ENCODE measurements at regions not wholly inside any gene's neighbourhood (a gene's known extent, or its start where the extent isn't known, plus 50 kb on each side); places are given as distances from the start of the nearest gene placed in this dataset.

DNA sequence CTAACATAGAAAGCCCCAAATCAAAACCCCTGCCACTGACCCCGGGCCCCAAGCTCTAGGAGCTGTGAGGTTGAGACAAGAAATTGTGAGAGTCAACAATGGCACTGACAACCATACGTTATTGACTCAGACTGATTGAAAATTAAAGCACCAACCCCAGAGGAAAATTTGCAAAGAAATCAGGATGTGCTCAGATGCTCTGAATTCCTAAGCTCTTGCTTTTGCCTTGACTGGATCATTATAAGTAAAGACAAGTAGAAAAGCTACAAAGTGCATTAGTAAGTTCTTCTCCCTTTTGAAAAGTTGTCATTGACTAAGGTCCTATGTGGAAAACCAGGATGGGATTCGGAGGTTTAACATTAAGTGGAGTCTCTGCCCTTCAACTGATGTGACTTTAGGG, 130.2 kb downstream of the SAMD9 start:
- DNase-seq = no peak
- H3K36me3 ChIP-seq (ENCODE audit: control insufficient read depth, insufficient read depth, low read length) = no peaks in the 10 kb centered on the region
- H3K27ac ChIP-seq (ENCODE audit: low read depth, low read length) = peak overlapping the region; percentile 13
- Mint-ChIP-seq H3K9me3 (peaks cover 1% of the 10 kb centered on the region), H3K27me3 (ENCODE audit: insufficient read depth) (no peaks in the 10 kb centered on the region), H3K36me3 (ENCODE audit: low read depth) (no peaks in the 10 kb centered on the region), H3K4me3 (no peak overlapping the region), H3K27ac (no peak overlapping the region), H3K4me1 (peaks cover 2% of the 10 kb centered on the region)
- peaks cover 18% of the 10 kb centered on the region for H3K9me3 ChIP-seq (ENCODE audit: control insufficient read depth, low read length)
- no peak overlapping the region for H3K9ac ChIP-seq (ENCODE audit: extremely low read depth, low read length, poor library complexity, severe bottlenecking)
- H3K4me3 ChIP-seq (ENCODE audit: low read length) = peak overlapping the region; percentile 1
- H3K27me3 ChIP-seq (ENCODE audit: control insufficient read depth, insufficient read depth, low read length, poor library complexity, severe bottlenecking) = no peaks in the 10 kb centered on the region
- TF ChIP-seq, protein P1, sequence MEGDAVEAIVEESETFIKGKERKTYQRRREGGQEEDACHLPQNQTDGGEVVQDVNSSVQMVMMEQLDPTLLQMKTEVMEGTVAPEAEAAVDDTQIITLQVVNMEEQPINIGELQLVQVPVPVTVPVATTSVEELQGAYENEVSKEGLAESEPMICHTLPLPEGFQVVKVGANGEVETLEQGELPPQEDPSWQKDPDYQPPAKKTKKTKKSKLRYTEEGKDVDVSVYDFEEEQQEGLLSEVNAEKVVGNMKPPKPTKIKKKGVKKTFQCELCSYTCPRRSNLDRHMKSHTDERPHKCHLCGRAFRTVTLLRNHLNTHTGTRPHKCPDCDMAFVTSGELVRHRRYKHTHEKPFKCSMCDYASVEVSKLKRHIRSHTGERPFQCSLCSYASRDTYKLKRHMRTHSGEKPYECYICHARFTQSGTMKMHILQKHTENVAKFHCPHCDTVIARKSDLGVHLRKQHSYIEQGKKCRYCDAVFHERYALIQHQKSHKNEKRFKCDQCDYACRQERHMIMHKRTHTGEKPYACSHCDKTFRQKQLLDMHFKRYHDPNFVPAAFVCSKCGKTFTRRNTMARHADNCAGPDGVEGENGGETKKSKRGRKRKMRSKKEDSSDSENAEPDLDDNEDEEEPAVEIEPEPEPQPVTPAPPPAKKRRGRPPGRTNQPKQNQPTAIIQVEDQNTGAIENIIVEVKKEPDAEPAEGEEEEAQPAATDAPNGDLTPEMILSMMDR (conservative IDR thresholded peaks at IDR 0.05) = no peak
- peaks cover 5% of the 10 kb centered on the region for H3K4me1 ChIP-seq (ENCODE audit: control insufficient read depth, insufficient read depth, low read length)
- 75 to 81% methylated on average over 3 of the region's 3 CpGs for WGBS, 2 experiments (ENCODE audit: insufficient coverage in 1 of 2, insufficient read length in 1 of 2)

DNA sequence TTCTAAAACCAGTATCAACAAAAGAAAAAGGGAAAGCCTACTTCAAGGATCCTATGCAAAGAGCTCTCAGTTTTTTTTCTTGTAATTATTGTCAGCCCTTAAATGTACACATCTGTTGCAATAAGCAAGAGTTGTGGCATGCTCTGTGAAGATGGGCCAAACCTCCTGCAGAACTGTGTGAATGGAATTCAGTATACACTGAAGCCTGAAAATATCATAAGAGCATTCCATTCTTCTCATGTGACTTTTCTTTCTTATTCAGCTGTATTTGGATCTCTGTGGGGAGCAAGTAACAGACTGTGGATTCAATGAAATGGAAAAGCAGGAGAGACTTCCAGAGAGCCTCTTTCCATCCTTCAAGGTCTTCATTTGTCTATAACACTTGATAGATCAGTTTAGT, 130.7 kb downstream of the SAMD9 start:
- peak overlapping the region; percentile 13 for H3K27ac ChIP-seq (ENCODE audit: low read depth, low read length)
- H3K27me3 ChIP-seq (ENCODE audit: control insufficient read depth, insufficient read depth, low read length, poor library complexity, severe bottlenecking) = no peaks in the 10 kb centered on the region
- Mint-ChIP-seq H3K27ac (no peak overlapping the region), H3K4me1 (peaks cover 2% of the 10 kb centered on the region), H3K36me3 (ENCODE audit: low read depth) (no peaks in the 10 kb centered on the region), H3K27me3 (ENCODE audit: insufficient read depth) (no peaks in the 10 kb centered on the region), H3K4me3 (no peak overlapping the region), H3K9me3 (peaks cover 1% of the 10 kb centered on the region)
- peaks cover 18% of the 10 kb centered on the region for H3K9me3 ChIP-seq (ENCODE audit: control insufficient read depth, low read length)
- no peak overlapping the region for H3K9ac ChIP-seq (ENCODE audit: extremely low read depth, low read length, poor library complexity, severe bottlenecking)
- peaks cover 5% of the 10 kb centered on the region for H3K4me1 ChIP-seq (ENCODE audit: control insufficient read depth, insufficient read depth, low read length)
- H3K36me3 ChIP-seq (ENCODE audit: control insufficient read depth, insufficient read depth, low read length) = no peaks in the 10 kb centered on the region
- DNase-seq = no peak
- TF ChIP-seq, protein P1 (conservative IDR thresholded peaks at IDR 0.05) = no peak
- peak overlapping the region; percentile 1 for H3K4me3 ChIP-seq (ENCODE audit: low read length)

DNA sequence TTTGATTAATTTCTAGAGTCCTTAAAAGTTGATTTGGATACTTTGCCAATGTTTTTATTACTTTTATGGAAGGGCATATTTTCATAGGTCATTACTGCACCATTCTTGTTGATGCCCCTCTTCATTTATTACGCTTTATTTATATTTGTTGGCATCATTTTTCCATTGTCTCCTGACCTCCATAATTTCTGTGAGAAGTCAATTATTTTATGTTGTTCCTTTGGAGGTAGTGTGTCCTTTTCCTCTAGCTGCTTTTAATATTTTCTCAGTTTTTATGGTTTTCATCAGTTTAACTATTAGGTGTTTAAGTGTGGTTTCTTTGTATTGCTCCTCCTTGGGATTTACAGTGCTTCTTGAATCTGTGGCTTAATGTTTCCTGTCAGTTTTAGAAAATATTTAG, 134.9 kb downstream of the SAMD9 start:
- Histone ChIP-seq H3K9me3 (ENCODE audit: control insufficient read depth, low read length) (peaks cover 40% of the 10 kb centered on the region), H3K27me3 (ENCODE audit: control insufficient read depth, insufficient read depth, low read length, poor library complexity, severe bottlenecking) (no peaks in the 10 kb centered on the region), H3K4me1 (ENCODE audit: control insufficient read depth, insufficient read depth, low read length) (peaks cover 5% of the 10 kb centered on the region), H3K4me3 (ENCODE audit: low read length) (no peak overlapping the region), H3K27ac (ENCODE audit: low read depth, low read length) (no peak overlapping the region), H3K9ac (ENCODE audit: extremely low read depth, low read length, poor library complexity, severe bottlenecking) (no peak overlapping the region), H3K36me3 (ENCODE audit: control insufficient read depth, insufficient read depth, low read length) (no peaks in the 10 kb centered on the region)
- Mint-ChIP-seq H3K27me3 (ENCODE audit: insufficient read depth) (no peaks in the 10 kb centered on the region), H3K4me1 (peaks cover 2% of the 10 kb centered on the region), H3K36me3 (ENCODE audit: low read depth) (no peaks in the 10 kb centered on the region), H3K9me3 (peaks cover 19% of the 10 kb centered on the region), H3K4me3 (no peak overlapping the region), H3K27ac (no peak overlapping the region)
- TF ChIP-seq, protein P1 (conservative IDR thresholded peaks at IDR 0.05) = no peak
- WGBS, 2 experiments (ENCODE audit: insufficient coverage in 1 of 2, insufficient read length in 1 of 2) = 90% methylated on average over 1 of the region's 1 CpG; no CpG with 5 or more reads in 1 of the 2 experiments
- DNase-seq = no peak

Measured in endodermal cell (in vitro differentiated cells).